ENCODE measurements at regions not wholly inside any gene's neighbourhood (a gene's known extent, or its start where the extent isn't known, plus 50 kb on each side); places are given as distances from the start of the nearest gene placed in this dataset.
"Not testable (repeated sequence)": the region's sequence is repeated elsewhere in the genome, so short reads cannot be mapped to it uniquely, and the experiment has no call there.

GRCh38 chr2:146982393-146982846 is 862.4 kb upstream of the ACVR2A start:
- no peak for DNase-seq
- POLR2A ChIA-PET: no interaction called here
- intact Hi-C loops (cut with micrococcal nuclease): no loop called here
- CTCF ChIA-PET: no interaction called here
- Mint-ChIP-seq H3K36me3 (no peaks in the 10 kb centered on the region), H3K27me3 (peaks cover 2% of the 10 kb centered on the region), H3K4me3 (no peak overlapping the region), H3K4me1 (ENCODE audit: low read depth) (no peaks in the 10 kb centered on the region), H3K27ac (no peak overlapping the region), H3K9me3 (peaks cover 4% of the 10 kb centered on the region)

DNA sequence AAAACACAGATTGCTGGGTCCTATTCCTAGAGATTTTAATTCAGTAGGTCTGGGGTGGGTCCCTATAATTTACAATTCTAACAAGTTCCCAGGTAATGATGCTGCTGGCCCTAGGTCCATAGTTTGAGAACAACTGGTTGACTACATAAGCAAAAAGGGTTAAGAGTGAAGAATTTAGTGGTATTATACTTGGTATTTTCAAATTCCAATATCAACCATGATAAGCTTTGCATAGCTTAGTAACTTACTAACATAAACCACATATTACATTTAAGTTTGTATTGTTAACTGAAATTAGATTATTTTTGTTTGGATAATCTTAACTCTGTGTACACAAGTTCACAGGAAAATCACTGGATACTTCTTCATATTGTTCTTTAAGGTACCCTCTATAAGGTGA is 862.9 kb upstream of the ACVR2A start:
- intact Hi-C loops (cut with micrococcal nuclease): no loop called here
- no peaks in the 10 kb centered on the region for H3K4me1 Mint-ChIP-seq (ENCODE audit: low read depth)
- H3K4me3 Mint-ChIP-seq: no peak overlapping the region
- H3K27me3 Mint-ChIP-seq: peaks cover 2% of the 10 kb centered on the region
- no peaks in the 10 kb centered on the region for H3K36me3 Mint-ChIP-seq
- POLR2A ChIA-PET: no interaction called here
- no peak overlapping the region for H3K27ac Mint-ChIP-seq
- CTCF ChIA-PET: no interaction called here
- peaks cover 4% of the 10 kb centered on the region for H3K9me3 Mint-ChIP-seq
- DNase-seq: no peak

DNA sequence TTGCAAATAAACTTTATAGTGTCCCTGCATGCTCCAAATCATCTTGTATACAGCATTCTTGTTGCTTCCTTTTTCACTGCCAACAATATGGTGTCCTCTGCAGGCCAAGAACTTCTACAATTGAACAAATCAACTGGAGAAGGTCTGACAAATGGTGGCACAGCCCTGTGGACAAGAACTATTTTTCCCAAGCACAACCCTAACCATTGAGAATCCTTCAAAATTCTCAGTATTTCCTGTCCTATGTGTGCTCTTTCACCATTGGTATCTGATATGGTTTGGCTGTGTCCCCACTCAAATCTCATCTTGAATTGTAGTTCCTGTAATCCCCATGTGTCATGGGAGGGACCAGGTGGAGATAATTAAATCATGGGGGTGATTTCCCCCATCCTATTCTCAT is 865.1 kb upstream of the ACVR2A start:
- Mint-ChIP-seq H3K4me1 (ENCODE audit: low read depth) (no peaks in the 10 kb centered on the region), H3K9me3 (peaks cover 4% of the 10 kb centered on the region), H3K27ac (no peak overlapping the region), H3K4me3 (no peak overlapping the region), H3K27me3 (peaks cover 2% of the 10 kb centered on the region), H3K36me3 (no peaks in the 10 kb centered on the region)
- POLR2A ChIA-PET: no interaction called here
- CTCF ChIA-PET: no interaction called here
- intact Hi-C loops (cut with micrococcal nuclease): no loop called here
- no peak for DNase-seq

GRCh38 chr2:146978577-146979555 is 866.0 kb upstream of the ACVR2A start:
- Mint-ChIP-seq H3K27ac (no peak overlapping the region), H3K27me3 (peaks cover 1% of the 10 kb centered on the region), H3K9me3 (peaks cover 4% of the 10 kb centered on the region), H3K36me3 (no peaks in the 10 kb centered on the region), H3K4me3 (no peak overlapping the region), H3K4me1 (ENCODE audit: low read depth) (no peaks in the 10 kb centered on the region)
- CTCF ChIA-PET: no interaction called here
- POLR2A ChIA-PET: no interaction called here
- no peak for DNase-seq
- intact Hi-C loops (cut with micrococcal nuclease): no loop called here

- peaks cover 15% of the 10 kb centered on the region for H3K9me3 Mint-ChIP-seq
- H3K27ac Mint-ChIP-seq; H3K4me1 Mint-ChIP-seq (ENCODE audit: low read depth); CTCF ChIA-PET; H3K27me3 Mint-ChIP-seq; POLR2A ChIA-PET; intact Hi-C loops (cut with micrococcal nuclease); DNase-seq; H3K36me3 Mint-ChIP-seq; H3K4me3 Mint-ChIP-seq: not testable (repeated sequence)
Measured at GRCh38 chr2:146970981-146971380, 873.8 kb upstream of the ACVR2A start.

DNA sequence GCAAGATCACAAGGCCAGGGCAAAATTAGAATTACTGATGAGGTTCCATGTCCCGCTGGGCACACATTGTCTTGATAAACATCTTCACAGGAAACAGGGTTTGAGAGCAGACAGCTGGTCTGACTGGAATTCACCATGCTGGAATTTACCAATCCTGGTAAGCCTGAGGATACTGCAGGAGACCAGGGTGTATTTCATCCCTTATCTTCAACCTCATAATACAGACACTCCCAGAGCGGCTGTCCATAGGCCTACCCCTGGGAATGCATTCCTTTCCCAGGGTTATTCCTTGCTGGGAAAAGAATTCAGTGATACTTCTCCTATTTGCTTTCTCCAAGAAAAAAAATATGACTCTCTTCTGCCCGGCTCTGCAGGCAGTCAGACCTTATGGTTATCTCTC is 875.1 kb upstream of the ACVR2A start:
- H3K4me1 Mint-ChIP-seq (ENCODE audit: low read depth); POLR2A ChIA-PET; H3K27ac Mint-ChIP-seq; H3K27me3 Mint-ChIP-seq; H3K4me3 Mint-ChIP-seq; intact Hi-C loops (cut with micrococcal nuclease); CTCF ChIA-PET; DNase-seq; H3K36me3 Mint-ChIP-seq: not testable (repeated sequence)
- H3K9me3 Mint-ChIP-seq: peaks cover 15% of the 10 kb centered on the region

DNA sequence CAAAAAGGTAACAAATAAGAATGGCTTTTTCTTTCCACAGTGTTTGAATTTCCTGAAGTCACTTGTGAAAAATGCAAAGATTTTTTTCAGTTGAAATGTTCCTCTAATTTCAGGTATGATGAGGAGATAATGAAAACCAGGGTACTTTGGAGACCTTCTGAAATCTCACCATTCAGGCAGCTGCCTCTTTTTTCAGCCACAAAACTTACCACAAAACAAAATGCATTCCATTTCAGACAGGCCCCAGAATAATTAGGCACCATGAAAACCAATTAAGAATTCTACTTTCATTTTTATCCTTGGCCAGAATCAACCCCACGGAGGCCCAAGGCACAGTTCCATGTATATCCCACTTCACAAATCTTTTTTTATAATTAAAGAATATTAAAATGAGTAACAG is 880.3 kb upstream of the ACVR2A start:
- H3K9me3 Mint-ChIP-seq: peaks cover 4% of the 10 kb centered on the region
- ChIA-PET CTCF (no interaction called here), POLR2A (no interaction called here)
- no peaks in the 10 kb centered on the region for H3K27me3 Mint-ChIP-seq
- H3K4me1 Mint-ChIP-seq (ENCODE audit: low read depth): no peaks in the 10 kb centered on the region
- H3K36me3 Mint-ChIP-seq: no peaks in the 10 kb centered on the region
- no peak overlapping the region for H3K27ac Mint-ChIP-seq
- DNase-seq: no peak
- no peak overlapping the region for H3K4me3 Mint-ChIP-seq
- intact Hi-C loops (cut with micrococcal nuclease): no loop called here

DNA sequence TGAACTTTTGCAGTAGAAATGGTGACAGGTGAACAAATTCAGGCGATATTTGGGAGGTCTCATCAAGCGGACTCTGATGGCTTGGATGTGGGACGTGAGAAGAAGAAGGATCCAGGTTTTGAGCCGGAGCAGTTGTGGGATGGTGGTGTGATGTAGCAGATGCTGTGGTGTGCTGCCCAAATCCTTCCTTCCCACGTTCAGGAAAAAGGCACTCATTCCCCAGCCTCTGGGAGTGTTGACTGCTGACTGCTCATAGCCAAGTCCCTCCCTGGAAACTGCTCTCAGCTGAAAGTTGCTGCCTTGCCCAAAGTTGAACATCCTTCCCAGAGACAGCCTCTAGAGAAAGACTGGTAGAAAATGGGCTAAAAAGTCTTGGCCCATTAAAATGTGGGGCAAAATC is 890.3 kb upstream of the ACVR2A start:
- Mint-ChIP-seq H3K27me3 (no peaks in the 10 kb centered on the region), H3K36me3 (no peaks in the 10 kb centered on the region), H3K9me3 (no peaks in the 10 kb centered on the region), H3K27ac (no peak overlapping the region), H3K4me3 (no peak overlapping the region), H3K4me1 (ENCODE audit: low read depth) (no peaks in the 10 kb centered on the region)
- POLR2A ChIA-PET: no interaction called here
- CTCF ChIA-PET: no interaction called here
- DNase-seq: no peak
- intact Hi-C loops (cut with micrococcal nuclease): no loop called here

DNA sequence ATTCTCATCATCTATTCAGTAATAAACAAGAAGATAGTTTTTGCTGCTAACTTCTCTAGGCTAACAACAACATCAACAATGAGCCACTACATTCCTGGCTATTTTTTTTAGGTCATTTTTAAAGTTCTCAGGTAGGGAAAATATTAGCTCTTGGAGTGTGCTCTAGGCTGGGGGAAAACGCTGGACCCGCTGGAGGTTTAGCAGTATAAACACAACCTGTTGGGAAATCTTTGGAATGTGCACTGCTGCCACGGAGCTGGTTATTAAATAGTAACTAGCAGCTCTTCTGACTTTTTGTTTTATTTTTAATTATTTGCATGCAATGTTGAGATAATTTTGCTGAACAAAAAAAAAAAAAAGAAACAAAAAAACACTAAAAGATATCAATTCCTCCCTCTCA is 892.1 kb upstream of the ACVR2A start:
- H3K4me3 Mint-ChIP-seq: no peak overlapping the region
- POLR2A ChIA-PET: no interaction called here
- H3K36me3 Mint-ChIP-seq: no peaks in the 10 kb centered on the region

GRCh38 chr2:146950911-146951310 is 893.9 kb upstream of the ACVR2A start:
- CTCF ChIA-PET: no interaction called here
- intact Hi-C loops (cut with micrococcal nuclease): no loop called here
- Mint-ChIP-seq H3K4me1 (ENCODE audit: low read depth) (no peaks in the 10 kb centered on the region), H3K27ac (no peak overlapping the region), H3K36me3 (no peaks in the 10 kb centered on the region), H3K9me3 (no peaks in the 10 kb centered on the region), H3K4me3 (no peak overlapping the region), H3K27me3 (no peaks in the 10 kb centered on the region)
- POLR2A ChIA-PET: no interaction called here
- no peak for DNase-seq

More for the DNA sequence above, 892.1 kb upstream of the ACVR2A start:
- intact Hi-C loops (cut with micrococcal nuclease): no loop called here
- DNase-seq: no peak
- Mint-ChIP-seq H3K27me3 (no peaks in the 10 kb centered on the region), H3K9me3 (no peaks in the 10 kb centered on the region), H3K4me1 (ENCODE audit: low read depth) (no peaks in the 10 kb centered on the region), H3K27ac (no peak overlapping the region)
- CTCF ChIA-PET: no interaction called here

DNA sequence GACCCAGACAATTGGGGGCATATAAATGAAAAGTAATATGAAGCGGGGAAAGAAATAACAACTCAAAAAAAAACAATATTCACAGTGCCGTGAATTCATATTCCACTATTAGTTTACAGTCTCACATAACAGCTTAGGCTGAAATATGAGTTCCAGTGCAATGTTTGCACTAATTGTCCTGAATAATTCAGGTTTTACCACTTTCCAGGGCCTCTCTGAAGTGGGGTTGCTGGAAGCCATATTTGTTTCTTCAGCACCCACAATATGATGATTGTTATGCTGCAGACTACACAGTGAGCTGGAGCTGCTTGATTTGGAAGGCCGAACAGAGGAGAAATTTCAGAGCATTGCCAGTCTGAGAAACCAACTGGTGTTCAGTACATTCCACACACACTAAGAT is 894.5 kb upstream of the ACVR2A start:
- H3K27ac Mint-ChIP-seq: no peak overlapping the region
- no peak overlapping the region for H3K4me3 Mint-ChIP-seq
- ChIA-PET CTCF (no interaction called here), POLR2A (no interaction called here)
- DNase-seq: no peak
- intact Hi-C loops (cut with micrococcal nuclease): no loop called here
- H3K36me3 Mint-ChIP-seq: no peaks in the 10 kb centered on the region
- no peaks in the 10 kb centered on the region for H3K9me3 Mint-ChIP-seq
- H3K27me3 Mint-ChIP-seq: no peaks in the 10 kb centered on the region
- no peaks in the 10 kb centered on the region for H3K4me1 Mint-ChIP-seq (ENCODE audit: low read depth)

DNA sequence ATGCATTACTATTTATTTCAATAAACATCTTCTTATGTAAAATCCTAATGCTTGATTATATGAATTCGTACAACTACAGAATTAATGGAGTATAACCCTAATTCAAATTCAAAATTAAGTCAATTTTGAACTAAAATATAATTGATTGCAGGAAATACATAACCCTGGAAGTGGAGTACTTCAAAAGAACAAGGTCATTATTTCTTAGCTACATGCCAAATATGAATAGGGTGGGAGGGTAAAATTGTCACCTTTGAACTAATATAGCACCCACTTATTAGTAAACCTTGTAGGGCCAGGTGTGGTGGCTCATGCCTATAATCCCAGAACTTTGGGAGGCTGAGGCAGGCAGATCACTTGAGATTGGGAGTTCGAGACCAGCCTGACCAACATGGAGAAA is 895.4 kb upstream of the ACVR2A start:
- H3K4me3 Mint-ChIP-seq: no peak overlapping the region
- H3K4me1 Mint-ChIP-seq (ENCODE audit: low read depth): no peaks in the 10 kb centered on the region
- intact Hi-C loops (cut with micrococcal nuclease): no loop called here
- CTCF ChIA-PET: no interaction called here
- POLR2A ChIA-PET: no interaction called here
- H3K9me3 Mint-ChIP-seq: no peaks in the 10 kb centered on the region
- no peak overlapping the region for H3K27ac Mint-ChIP-seq
- DNase-seq: no peak
- no peaks in the 10 kb centered on the region for H3K36me3 Mint-ChIP-seq
- H3K27me3 Mint-ChIP-seq: no peaks in the 10 kb centered on the region

- H3K27ac Mint-ChIP-seq: no peak overlapping the region
- no peak for DNase-seq
- H3K27me3 Mint-ChIP-seq: peaks cover 5% of the 10 kb centered on the region
- no peaks in the 10 kb centered on the region for H3K4me1 Mint-ChIP-seq (ENCODE audit: low read depth)
- ChIA-PET CTCF (no interaction called here), POLR2A (no interaction called here)
- intact Hi-C loops (cut with micrococcal nuclease): no loop called here
- no peaks in the 10 kb centered on the region for H3K9me3 Mint-ChIP-seq
- H3K4me3 Mint-ChIP-seq: no peak overlapping the region
- no peaks in the 10 kb centered on the region for H3K36me3 Mint-ChIP-seq
Measured at GRCh38 chr2:146944601-146945000, 900.2 kb upstream of the ACVR2A start.
